Nephron (organoid): ENCODE measurements at regions not wholly inside any gene's neighbourhood (a gene's known extent, or its start where the extent isn't known, plus 50 kb on each side); places are given as distances from the start of the nearest gene placed in this dataset.

Experiments
- H3K27ac Mint-ChIP-seq, 3 experiments: 2 replicates each; pipeline ENCODE4 v1.8.0; 2020; ENCODE audit warnings: mixed read lengths in 3 of 3, mild to moderate bottlenecking in 2 of 3, moderate library complexity in 1 of 3
- H3K27me3 Mint-ChIP-seq: 2 replicates; pipeline ENCODE4 v1.8.0; 2021; ENCODE audit warnings: low read depth, mild to moderate bottlenecking, moderate library complexity, mixed read lengths
- H3K36me3 Mint-ChIP-seq: 2 replicates; pipeline ENCODE4 v1.8.0; 2020; ENCODE audit warnings: low read depth, mixed read lengths
- H3K4me1 Mint-ChIP-seq: 2 replicates; pipeline ENCODE4 v1.8.0; 2020; ENCODE audit warnings: mixed read lengths
- H3K4me3 Mint-ChIP-seq, 3 experiments: 2 replicates each; pipeline ENCODE4 v1.8.0; 2020; ENCODE audit warnings: mild to moderate bottlenecking in 3 of 3, mixed read lengths in 3 of 3, moderate library complexity in 2 of 3
- H3K9me3 Mint-ChIP-seq: 2 replicates; pipeline ENCODE4 v1.8.0; 2020; ENCODE audit warnings: mixed read lengths
- TF ChIP-seq, protein P1 (sequence below), 3 experiments: fragments of 200-600 bp; sonication (generic); IDR thresholded peaks; one replicate each; pipeline ENCODE4 v1.5.0; 2021; ENCODE audit warnings: antibody characterized with exemption in 3 of 3; ENCODE audit not compliant: unreplicated experiment in 3 of 3

DNA sequence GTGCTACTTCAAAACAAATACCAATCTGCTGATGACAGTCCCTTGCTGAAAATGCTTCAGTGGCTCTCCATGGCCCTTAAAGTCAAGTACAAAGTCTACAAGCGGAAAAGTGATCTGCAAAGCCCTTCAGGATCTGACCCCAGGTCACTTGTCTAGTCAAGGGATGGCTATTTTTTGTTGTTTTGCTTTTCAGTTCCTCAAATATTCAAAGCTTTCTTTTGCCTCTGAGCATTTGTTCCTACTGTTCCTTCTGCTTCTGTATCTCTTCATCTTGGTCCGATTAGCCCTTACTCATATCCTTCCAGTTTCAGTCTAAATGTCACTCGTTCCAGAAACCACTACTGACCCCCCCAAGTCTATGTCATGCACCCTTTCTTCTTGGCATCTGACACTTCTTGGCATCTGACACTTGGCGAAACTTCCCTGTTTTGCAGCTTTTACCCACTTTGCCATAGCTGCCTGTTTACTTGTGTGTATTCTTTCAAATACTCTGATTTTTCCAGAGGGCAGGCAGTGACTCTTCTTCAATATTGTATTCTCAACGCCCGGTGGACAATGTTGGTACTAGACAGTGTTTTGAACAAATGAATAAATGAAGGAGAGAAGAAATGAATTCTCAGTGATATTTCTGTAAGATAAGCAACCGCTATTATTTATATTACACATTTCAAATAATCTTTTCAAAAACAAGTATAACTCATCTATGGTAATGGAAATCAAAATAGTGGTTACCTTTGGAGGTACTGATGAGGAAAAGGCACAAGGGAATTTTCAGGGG is 175.9 kb upstream of the FN1 start:
- TF ChIP-seq, protein P1, sequence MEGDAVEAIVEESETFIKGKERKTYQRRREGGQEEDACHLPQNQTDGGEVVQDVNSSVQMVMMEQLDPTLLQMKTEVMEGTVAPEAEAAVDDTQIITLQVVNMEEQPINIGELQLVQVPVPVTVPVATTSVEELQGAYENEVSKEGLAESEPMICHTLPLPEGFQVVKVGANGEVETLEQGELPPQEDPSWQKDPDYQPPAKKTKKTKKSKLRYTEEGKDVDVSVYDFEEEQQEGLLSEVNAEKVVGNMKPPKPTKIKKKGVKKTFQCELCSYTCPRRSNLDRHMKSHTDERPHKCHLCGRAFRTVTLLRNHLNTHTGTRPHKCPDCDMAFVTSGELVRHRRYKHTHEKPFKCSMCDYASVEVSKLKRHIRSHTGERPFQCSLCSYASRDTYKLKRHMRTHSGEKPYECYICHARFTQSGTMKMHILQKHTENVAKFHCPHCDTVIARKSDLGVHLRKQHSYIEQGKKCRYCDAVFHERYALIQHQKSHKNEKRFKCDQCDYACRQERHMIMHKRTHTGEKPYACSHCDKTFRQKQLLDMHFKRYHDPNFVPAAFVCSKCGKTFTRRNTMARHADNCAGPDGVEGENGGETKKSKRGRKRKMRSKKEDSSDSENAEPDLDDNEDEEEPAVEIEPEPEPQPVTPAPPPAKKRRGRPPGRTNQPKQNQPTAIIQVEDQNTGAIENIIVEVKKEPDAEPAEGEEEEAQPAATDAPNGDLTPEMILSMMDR (IDR thresholded peaks at IDR 0.05; ENCODE audit: unreplicated experiment in 3 of 3): peak in 1 of 3 experiments; percentile 15
- Mint-ChIP-seq H3K4me1 (peaks cover 11% of the 10 kb centered on the region), H3K4me3 (no peak overlapping the region)

DNA sequence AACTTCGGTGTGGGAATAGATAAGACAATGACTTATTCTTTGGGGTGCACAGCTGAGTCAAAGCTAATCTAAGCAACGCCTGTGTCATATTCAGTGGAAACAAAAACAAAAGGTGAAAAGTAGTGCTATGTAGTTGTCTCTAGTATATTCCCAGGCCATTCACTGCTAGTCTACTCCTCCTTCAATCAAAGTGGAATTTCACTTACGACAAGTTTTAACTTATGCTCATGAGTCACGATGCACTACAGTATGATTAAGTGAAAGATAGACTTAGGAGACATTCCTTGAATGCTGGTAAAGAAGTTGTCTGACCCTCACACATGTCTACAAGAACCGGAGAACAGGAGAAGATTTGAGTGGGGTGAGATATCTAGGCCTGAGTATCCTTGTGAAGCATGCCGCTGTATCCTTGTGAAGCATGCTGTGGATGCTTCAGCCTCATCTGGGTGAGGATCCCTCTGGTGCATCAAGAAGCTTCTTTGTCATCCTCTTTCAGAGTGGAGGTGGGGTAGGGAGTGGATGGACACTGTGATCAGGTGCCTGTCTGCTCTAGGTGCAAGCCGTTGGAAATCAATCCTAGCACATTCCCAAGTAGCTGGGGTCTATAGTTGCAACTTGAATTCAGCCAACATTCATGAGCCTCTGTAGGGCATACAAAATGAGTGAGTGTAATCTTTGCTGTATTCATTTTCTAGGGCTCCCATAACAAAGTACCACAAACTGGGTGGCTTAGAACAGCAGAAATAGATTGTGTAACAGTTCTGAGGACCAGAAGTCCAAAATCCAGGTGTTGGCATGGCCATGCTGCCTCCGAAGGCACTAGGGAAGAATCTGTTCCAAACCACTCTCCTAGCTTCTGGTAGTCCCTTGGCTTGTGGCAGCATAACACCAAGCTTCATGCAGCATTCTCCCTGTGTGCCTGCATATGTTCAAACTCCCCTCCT is 173.5 kb upstream of the FN1 start:
- H3K27ac Mint-ChIP-seq: no peak overlapping the region
- TF ChIP-seq, protein P1 (IDR thresholded peaks at IDR 0.05; ENCODE audit: unreplicated experiment in 3 of 3): no peak
- no peak overlapping the region for H3K4me3 Mint-ChIP-seq
- H3K4me1 Mint-ChIP-seq: peaks cover 11% of the 10 kb centered on the region
- no peaks in the 10 kb centered on the region for H3K36me3 Mint-ChIP-seq
- H3K9me3 Mint-ChIP-seq: no peaks in the 10 kb centered on the region
- no peaks in the 10 kb centered on the region for H3K27me3 Mint-ChIP-seq

More for the DNA sequence above, 175.9 kb upstream of the FN1 start:
- Mint-ChIP-seq H3K27ac (no peak overlapping the region), H3K27me3 (no peaks in the 10 kb centered on the region), H3K9me3 (no peaks in the 10 kb centered on the region), H3K36me3 (no peaks in the 10 kb centered on the region)

DNA sequence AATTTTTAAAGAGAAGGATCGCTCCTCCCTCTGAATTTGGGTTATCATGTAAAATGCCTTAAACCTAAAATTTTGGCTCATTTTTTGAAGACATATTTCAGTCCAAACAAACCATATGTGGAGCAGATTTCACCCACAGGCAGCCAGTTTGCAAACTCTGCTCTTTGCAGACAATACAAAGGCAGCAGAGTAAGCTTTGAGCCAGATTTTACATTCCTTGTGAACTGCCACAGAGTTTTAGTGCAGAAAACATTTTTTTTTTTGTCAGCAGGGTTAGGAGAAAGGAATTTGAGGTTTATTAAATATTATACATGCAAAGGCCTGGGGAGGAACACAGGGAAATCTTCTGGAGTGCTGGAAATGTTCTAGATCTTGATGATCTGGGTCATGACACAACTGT is 171.9 kb upstream of the FN1 start:
- H3K4me1 Mint-ChIP-seq: peaks cover 9% of the 10 kb centered on the region
- no peaks in the 10 kb centered on the region for H3K36me3 Mint-ChIP-seq
- TF ChIP-seq, protein P1 (IDR thresholded peaks at IDR 0.05; ENCODE audit: unreplicated experiment in 3 of 3): no peak
- H3K27ac Mint-ChIP-seq: peak overlapping the region in 2 of 3 experiments; percentile 16 to 55
- H3K4me3 Mint-ChIP-seq: no peak overlapping the region
- no peaks in the 10 kb centered on the region for H3K9me3 Mint-ChIP-seq
- no peaks in the 10 kb centered on the region for H3K27me3 Mint-ChIP-seq

DNA sequence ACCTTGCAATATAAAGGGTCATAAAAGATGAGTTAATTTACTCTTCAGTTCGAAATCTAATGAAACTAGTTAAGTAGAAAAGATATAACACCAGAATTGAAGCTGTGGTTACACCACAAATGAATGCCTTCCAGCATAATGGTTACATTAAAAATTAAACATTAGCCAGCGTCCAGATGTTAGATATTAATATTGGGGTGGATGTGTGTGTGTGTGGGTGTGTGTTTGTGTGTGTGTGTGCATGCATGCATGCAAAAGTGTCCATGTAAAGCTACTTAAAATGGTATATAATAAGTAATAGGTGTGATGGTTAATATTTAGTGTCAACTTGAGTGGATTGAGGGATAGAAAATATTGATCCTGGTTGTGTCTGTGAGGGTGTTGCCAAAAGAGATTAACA is 170.4 kb upstream of the FN1 start:
- no peaks in the 10 kb centered on the region for H3K36me3 Mint-ChIP-seq
- H3K9me3 Mint-ChIP-seq: no peaks in the 10 kb centered on the region
- no peak overlapping the region for H3K4me3 Mint-ChIP-seq
- TF ChIP-seq, protein P1 (IDR thresholded peaks at IDR 0.05; ENCODE audit: unreplicated experiment in 3 of 3): no peak
- H3K4me1 Mint-ChIP-seq: peaks cover 8% of the 10 kb centered on the region
- no peaks in the 10 kb centered on the region for H3K27me3 Mint-ChIP-seq
- no peak overlapping the region for H3K27ac Mint-ChIP-seq

DNA sequence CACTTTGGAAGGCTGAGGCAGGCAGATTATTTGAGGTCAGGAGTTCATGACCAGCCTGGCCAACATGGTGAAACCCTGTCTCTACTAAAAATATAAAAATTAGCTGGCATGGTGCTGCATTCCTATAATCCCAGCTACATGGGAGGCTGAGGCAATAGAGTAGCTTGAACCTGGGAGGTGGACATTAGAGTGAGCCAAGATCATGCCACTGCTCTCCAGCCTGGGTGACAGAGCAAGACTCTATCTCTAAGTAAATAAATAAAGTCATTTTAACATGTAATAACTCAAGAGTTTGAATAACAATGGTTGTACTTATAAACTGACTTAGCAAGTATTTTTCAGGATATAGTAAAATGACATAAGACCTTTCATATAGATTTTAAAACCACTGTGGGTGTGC is 169.3 kb upstream of the FN1 start:
- no peak overlapping the region for H3K4me3 Mint-ChIP-seq
- H3K4me1 Mint-ChIP-seq: peaks cover 8% of the 10 kb centered on the region
- no peaks in the 10 kb centered on the region for H3K27me3 Mint-ChIP-seq

More for the DNA sequence above, 169.3 kb upstream of the FN1 start:
- TF ChIP-seq, protein P1 (IDR thresholded peaks at IDR 0.05; ENCODE audit: unreplicated experiment in 3 of 3): no peak
- H3K9me3 Mint-ChIP-seq: no peaks in the 10 kb centered on the region
- H3K27ac Mint-ChIP-seq: no peak overlapping the region
- no peaks in the 10 kb centered on the region for H3K36me3 Mint-ChIP-seq
